ENCODE measurements at regions not wholly inside any gene's neighbourhood (a gene's known extent, or its start where the extent isn't known, plus 50 kb on each side); places are given as distances from the start of the nearest gene placed in this dataset.

- no peak for TF ChIP-seq CTCF (IDR thresholded peaks at IDR 0.05)
- H3K27ac ChIP-seq, result no peak overlapping the region
- H3K4me3 ChIP-seq, result no peak overlapping the region
- H3K9me3 ChIP-seq, result no peaks in the 10 kb centered on the region
- no peaks in the 10 kb centered on the region for H3K4me1 ChIP-seq (ENCODE audit: control insufficient read depth in 1 of 2, low read depth in 2 of 2)
- no peak for DNase-seq (ENCODE audit: low spot score)
- no peaks in the 10 kb centered on the region for H3K27me3 ChIP-seq (replicated peaks; ENCODE audit: insufficient read depth)
- ATAC-seq (ENCODE audit: insufficient number of reproducible peaks, low FRiP score, low read depth), result no peak
- no peaks in the 10 kb centered on the region for H3K36me3 ChIP-seq
Measured at GRCh38 chr3:94525043-94525442, 462.2 kb downstream of the NSUN3 start.

GRCh38 chr3:94529816-94530215, 467.0 kb downstream of the NSUN3 start:
- Histone ChIP-seq H3K4me3 (no peak overlapping the region), H3K4me1 (ENCODE audit: control insufficient read depth in 1 of 2, low read depth in 2 of 2) (no peaks in the 10 kb centered on the region), H3K27ac (no peak overlapping the region), H3K36me3 (no peaks in the 10 kb centered on the region), H3K9me3 (no peaks in the 10 kb centered on the region), H3K27me3 (replicated peaks; ENCODE audit: insufficient read depth) (no peaks in the 10 kb centered on the region)
- ATAC-seq (ENCODE audit: insufficient number of reproducible peaks, low FRiP score, low read depth) (no peak), DNase-seq (ENCODE audit: low spot score) (no peak)
- TF ChIP-seq CTCF (IDR thresholded peaks at IDR 0.05), result no peak

DNA sequence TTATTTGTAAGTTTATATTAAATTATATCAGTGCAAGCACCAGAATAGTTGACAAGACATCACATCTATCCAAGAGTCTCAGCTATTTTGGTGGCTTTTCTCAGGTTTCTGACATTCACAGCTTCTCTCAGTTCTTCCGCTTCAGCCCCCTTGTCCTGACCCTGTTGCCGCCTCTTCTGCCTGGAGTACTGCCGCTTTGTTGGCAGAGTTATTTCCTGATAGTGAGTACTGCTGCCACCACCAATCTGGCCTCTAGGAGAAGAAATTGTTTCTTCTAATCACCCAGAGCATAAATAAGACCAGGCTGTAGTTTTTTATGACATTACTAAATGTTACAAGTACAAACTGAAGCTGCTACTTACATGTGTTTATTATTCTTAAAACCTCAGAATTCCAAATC, 470.1 kb downstream of the NSUN3 start:
- DNase-seq (ENCODE audit: low spot score) (no peak), ATAC-seq (ENCODE audit: insufficient number of reproducible peaks, low FRiP score, low read depth) (no peak)
- no peaks in the 10 kb centered on the region for H3K36me3 ChIP-seq
- H3K4me3 ChIP-seq, result no peak overlapping the region
- H3K27ac ChIP-seq, result no peak overlapping the region
- no peak for TF ChIP-seq CTCF (IDR thresholded peaks at IDR 0.05)
- no peaks in the 10 kb centered on the region for H3K4me1 ChIP-seq (ENCODE audit: control insufficient read depth in 1 of 2, low read depth in 2 of 2)
- H3K9me3 ChIP-seq, result no peaks in the 10 kb centered on the region
- no peaks in the 10 kb centered on the region for H3K27me3 ChIP-seq (replicated peaks; ENCODE audit: insufficient read depth)

DNA sequence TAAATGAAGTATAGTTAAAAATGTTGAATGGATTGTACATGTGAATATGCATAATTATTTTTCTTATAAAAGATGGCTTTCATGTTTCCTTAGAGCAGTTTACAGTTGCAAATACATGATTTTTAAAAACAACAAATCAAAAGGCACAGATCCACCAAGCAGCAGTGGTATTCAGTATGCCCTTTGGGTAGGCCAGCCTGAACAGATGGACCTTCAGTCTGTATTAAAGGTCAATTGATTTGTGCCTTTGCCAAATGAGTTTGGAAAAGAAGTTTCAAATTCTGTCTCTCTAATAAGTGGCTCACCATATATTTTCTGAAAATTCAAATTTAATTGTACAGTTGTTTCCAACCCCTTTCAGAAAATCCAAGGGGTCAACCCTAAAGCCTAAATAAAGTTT, 477.1 kb downstream of the NSUN3 start:
- TF ChIP-seq CTCF (IDR thresholded peaks at IDR 0.05), result no peak
- H3K36me3 ChIP-seq, result no peaks in the 10 kb centered on the region
- no peaks in the 10 kb centered on the region for H3K4me1 ChIP-seq (ENCODE audit: control insufficient read depth in 1 of 2, low read depth in 2 of 2)
- no peak overlapping the region for H3K4me3 ChIP-seq
- H3K9me3 ChIP-seq, result no peaks in the 10 kb centered on the region
- H3K27ac ChIP-seq, result no peak overlapping the region
- DNase-seq (ENCODE audit: low spot score) (no peak), ATAC-seq (ENCODE audit: insufficient number of reproducible peaks, low FRiP score, low read depth) (no peak)
- no peaks in the 10 kb centered on the region for H3K27me3 ChIP-seq (replicated peaks; ENCODE audit: insufficient read depth)

DNA sequence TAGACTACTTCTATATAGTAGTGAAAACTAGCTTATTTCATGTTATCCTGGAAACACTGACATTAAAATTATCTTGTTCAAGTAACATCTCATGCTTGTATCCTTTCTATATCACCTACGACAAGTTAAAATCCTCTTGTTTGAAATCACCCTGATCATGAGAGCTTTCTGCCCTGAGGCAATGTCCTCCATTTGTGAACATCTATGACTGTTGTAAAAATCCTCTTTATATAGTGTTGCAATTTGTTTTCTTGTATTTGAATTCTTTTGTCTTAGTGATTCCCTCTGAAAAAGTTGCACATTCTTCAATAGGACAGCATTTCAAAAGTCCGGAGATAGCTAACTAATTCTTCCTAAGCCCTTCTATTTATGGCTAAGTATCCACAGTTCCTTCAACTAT, 480.3 kb downstream of the NSUN3 start:
- Histone ChIP-seq H3K9me3 (no peaks in the 10 kb centered on the region), H3K27me3 (replicated peaks; ENCODE audit: insufficient read depth) (no peaks in the 10 kb centered on the region), H3K4me3 (no peak overlapping the region), H3K27ac (no peak overlapping the region), H3K4me1 (ENCODE audit: control insufficient read depth in 1 of 2, low read depth in 2 of 2) (no peaks in the 10 kb centered on the region), H3K36me3 (no peaks in the 10 kb centered on the region)
- no peak for TF ChIP-seq CTCF (IDR thresholded peaks at IDR 0.05)
- ATAC-seq (ENCODE audit: insufficient number of reproducible peaks, low FRiP score, low read depth), result no peak
- DNase-seq (ENCODE audit: low spot score), result no peak
